Uterus (tissue), 2 donors: ENCODE measurements at regions not wholly inside any gene's neighbourhood (a gene's known extent, or its start where the extent isn't known, plus 50 kb on each side); places are given as distances from the start of the nearest gene placed in this dataset.

ENCODE experiments used
- POLR2A ChIP-seq, 2 donors: fragments of 450-650 bp; IDR thresholded peaks; one replicate each; pipeline ENCODE4 v1.6.1; 2016; ENCODE audit warnings: antibody characterized with exemption in 2 of 2, mild to moderate bottlenecking in 1 of 2, moderate library complexity in 1 of 2
- TF ChIP-seq, protein P1 (sequence below), 4 experiments: fragments of 200-600 bp in 2 of 4; fragments of 450-650 bp in 2 of 4; sonication (generic) in 2 of 4; IDR thresholded peaks; one replicate each; pipeline ENCODE4 v1.5.1; 2016 to 2019; ENCODE audit warnings: antibody characterized with exemption in 4 of 4, mild to moderate bottlenecking in 2 of 4, moderate library complexity in 1 of 4

DNA sequence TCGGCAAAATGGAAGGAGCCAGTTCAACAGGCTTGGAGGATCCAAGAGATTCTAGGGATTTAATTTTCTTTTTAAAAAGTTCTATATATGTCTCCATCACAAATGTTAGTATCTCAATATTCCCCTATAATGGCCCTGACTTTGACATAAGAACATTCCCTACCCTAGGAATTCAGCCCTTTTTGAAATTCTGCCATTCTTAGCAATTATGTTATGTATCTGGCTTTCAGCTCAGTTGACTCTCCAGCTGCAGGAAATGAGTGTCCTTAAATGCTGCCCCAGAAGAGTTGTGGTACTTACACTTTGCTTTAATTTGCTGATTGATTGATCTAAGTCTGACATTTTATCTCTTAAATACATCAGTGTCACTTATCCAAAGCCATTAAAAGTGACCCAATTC lies 1454.3 kb downstream of the FSTL5 start:
- TF ChIP-seq, protein P1, sequence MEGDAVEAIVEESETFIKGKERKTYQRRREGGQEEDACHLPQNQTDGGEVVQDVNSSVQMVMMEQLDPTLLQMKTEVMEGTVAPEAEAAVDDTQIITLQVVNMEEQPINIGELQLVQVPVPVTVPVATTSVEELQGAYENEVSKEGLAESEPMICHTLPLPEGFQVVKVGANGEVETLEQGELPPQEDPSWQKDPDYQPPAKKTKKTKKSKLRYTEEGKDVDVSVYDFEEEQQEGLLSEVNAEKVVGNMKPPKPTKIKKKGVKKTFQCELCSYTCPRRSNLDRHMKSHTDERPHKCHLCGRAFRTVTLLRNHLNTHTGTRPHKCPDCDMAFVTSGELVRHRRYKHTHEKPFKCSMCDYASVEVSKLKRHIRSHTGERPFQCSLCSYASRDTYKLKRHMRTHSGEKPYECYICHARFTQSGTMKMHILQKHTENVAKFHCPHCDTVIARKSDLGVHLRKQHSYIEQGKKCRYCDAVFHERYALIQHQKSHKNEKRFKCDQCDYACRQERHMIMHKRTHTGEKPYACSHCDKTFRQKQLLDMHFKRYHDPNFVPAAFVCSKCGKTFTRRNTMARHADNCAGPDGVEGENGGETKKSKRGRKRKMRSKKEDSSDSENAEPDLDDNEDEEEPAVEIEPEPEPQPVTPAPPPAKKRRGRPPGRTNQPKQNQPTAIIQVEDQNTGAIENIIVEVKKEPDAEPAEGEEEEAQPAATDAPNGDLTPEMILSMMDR (IDR thresholded peaks at IDR 0.05): no peak
- no peak for TF ChIP-seq POLR2A (IDR thresholded peaks at IDR 0.05)
